ENCODE measurements at regions not wholly inside any gene's neighbourhood (a gene's known extent, or its start where the extent isn't known, plus 50 kb on each side); places are given as distances from the start of the nearest gene placed in this dataset.

DNA sequence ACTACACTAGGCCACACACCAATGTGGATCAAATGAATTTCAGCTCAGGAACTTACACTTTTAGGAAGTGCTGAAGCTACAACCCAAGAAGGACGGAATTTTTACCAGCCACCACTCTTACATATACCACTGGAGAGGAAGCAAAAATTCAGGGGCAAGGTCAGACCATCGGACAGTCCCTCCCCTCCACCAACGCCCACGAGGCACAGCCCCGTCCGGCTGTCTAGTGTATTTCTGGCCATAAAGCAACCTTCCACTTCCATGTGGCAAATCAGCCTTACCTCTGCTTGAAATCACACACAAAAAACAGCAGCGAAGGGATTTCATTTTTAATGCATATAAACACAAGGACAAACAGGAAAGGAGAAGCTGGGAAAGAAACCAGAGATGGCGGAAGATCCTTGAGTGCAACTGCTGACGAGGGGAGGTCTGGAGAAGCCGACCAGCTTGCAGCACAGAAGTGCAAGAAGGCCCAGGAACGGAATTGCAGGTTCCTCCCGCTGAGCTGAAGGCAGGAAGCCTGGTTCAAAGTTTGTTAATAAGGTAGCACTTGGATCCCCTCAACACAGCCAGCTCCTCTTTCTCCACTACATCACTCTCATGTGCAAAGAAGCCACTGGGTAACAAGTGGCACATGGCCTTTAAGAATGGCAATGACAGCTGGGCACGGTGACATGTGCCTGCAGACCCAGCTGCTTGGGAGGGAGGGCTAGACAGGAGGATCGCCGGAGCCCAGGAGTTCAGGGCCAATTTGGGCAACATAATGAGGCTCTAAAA is 71.5 kb downstream of the SHANK2 start:
- WGBS: 70% methylated on average over 15 of the region's 15 CpGs
- Histone ChIP-seq H3K4me1 (no peaks in the 10 kb centered on the region), H3K27me3 (peaks cover 0 to 6% (median 0%) of the 10 kb centered on the region in 4 donors), H3K9me3 (peaks cover 0 to 18% (median 5%) of the 10 kb centered on the region in 4 donors), H3K27ac (replicated peaks in 1 of 4) (no peak overlapping the region), H3K4me3 (no peak overlapping the region), H3K36me3 (no peaks in the 10 kb centered on the region)
- TF ChIP-seq POLR2A (IDR thresholded peaks at IDR 0.05; ENCODE audit: low read depth) (no peak), POLR2AphosphoS5 (IDR thresholded peaks at IDR 0.05) (no peak), CTCF (IDR thresholded peaks at IDR 0.05) (no peak), EP300 (IDR thresholded peaks at IDR 0.05) (no peak)
- intact Hi-C loops (cut with DNase I): no loop called here
- no peak for DNase-seq (ENCODE audit: extremely low spot score)

- no peak for DNase-seq (ENCODE audit: extremely low spot score)
- WGBS: 70% methylated on average over 10 of the region's 10 CpGs
- no peaks in the 10 kb centered on the region for H3K4me1 ChIP-seq
- TF ChIP-seq CTCF (IDR thresholded peaks at IDR 0.05) (no peak), POLR2AphosphoS5 (IDR thresholded peaks at IDR 0.05) (no peak), POLR2A (IDR thresholded peaks at IDR 0.05; ENCODE audit: low read depth) (no peak), EP300 (IDR thresholded peaks at IDR 0.05) (no peak)
- peaks cover 0 to 6% (median 0%) of the 10 kb centered on the region in 4 donors for H3K27me3 ChIP-seq
- H3K4me3 ChIP-seq: no peak overlapping the region
- intact Hi-C loops (cut with DNase I): no loop called here
- H3K36me3 ChIP-seq: no peaks in the 10 kb centered on the region
- peaks cover 0 to 22% (median 6%) of the 10 kb centered on the region in 4 donors for H3K9me3 ChIP-seq
- no peak overlapping the region for H3K27ac ChIP-seq (replicated peaks in 1 of 4)
Measured at GRCh38 chr11:71179877-71180605, 72.3 kb downstream of the SHANK2 start.

GRCh38 chr11:71178076-71178475 is 74.3 kb downstream of the SHANK2 start:
- H3K9me3 ChIP-seq: peaks cover 0 to 22% (median 6%) of the 10 kb centered on the region in 4 donors
- intact Hi-C loops (cut with DNase I): no loop called here
- no peaks in the 10 kb centered on the region for H3K36me3 ChIP-seq
- no peak overlapping the region for H3K27ac ChIP-seq (replicated peaks in 1 of 4)
- WGBS: 87% methylated on average over 3 of the region's 3 CpGs
- TF ChIP-seq EP300 (IDR thresholded peaks at IDR 0.05) (no peak), CTCF (IDR thresholded peaks at IDR 0.05) (no peak), POLR2A (IDR thresholded peaks at IDR 0.05; ENCODE audit: low read depth) (no peak)
- H3K4me1 ChIP-seq: no peaks in the 10 kb centered on the region
- DNase-seq (ENCODE audit: extremely low spot score): no peak
- H3K27me3 ChIP-seq: peaks cover 0 to 19% (median 0%) of the 10 kb centered on the region in 4 donors
- no peak overlapping the region for H3K4me3 ChIP-seq

- Histone ChIP-seq H3K27me3 (peaks cover 0 to 26% (median 0%) of the 10 kb centered on the region in 4 donors), H3K27ac (replicated peaks in 1 of 4) (no peak overlapping the region), H3K36me3 (no peaks in the 10 kb centered on the region), H3K4me1 (no peaks in the 10 kb centered on the region), H3K9me3 (peaks cover 0 to 22% (median 6%) of the 10 kb centered on the region in 4 donors), H3K4me3 (no peak overlapping the region)
- WGBS: 88% methylated on average over 2 of the region's 2 CpGs
- TF ChIP-seq EP300 (IDR thresholded peaks at IDR 0.05) (no peak), POLR2AphosphoS5 (IDR thresholded peaks at IDR 0.05) (no peak), POLR2A (IDR thresholded peaks at IDR 0.05; ENCODE audit: low read depth) (no peak), CTCF (IDR thresholded peaks at IDR 0.05) (no peak)
- intact Hi-C loops (cut with DNase I): no loop called here
- no peak for DNase-seq (ENCODE audit: extremely low spot score)
Measured at GRCh38 chr11:71176812-71177211, 75.6 kb downstream of the SHANK2 start.
